ENCODE measurements at regions not wholly inside any gene's neighbourhood (a gene's known extent, or its start where the extent isn't known, plus 50 kb on each side); places are given as distances from the start of the nearest gene placed in this dataset.

DNA sequence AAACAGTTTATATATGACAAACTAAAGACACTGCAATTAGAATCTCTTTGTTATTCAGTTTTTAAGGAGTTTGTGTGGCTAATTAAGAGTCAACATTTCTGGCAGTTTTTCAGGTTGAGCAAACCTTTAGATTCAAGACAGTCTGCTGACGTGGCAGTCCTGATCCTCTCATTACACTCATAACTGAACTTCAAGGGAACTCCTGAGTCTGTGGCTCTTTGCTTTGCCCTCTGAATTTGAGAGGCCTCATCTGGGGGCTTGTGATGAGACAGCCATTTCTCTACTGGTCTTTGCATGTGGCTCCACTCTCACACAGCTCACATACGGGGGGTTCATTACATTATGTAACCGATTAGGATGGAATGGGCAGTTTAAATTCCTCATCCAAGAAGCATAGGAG is 182.9 kb upstream of the MEF2C start:
- no peak for DNase-seq
- ATAC-seq = no peak
- no peak overlapping the region for H3K9ac ChIP-seq (ENCODE audit: low read length)
- no peaks in the 10 kb centered on the region for H4K20me1 ChIP-seq (ENCODE audit: low read length)
- H2AFZ ChIP-seq (ENCODE audit: low read length) = no peak overlapping the region
- TF ChIP-seq EZH2 (IDR thresholded peaks at IDR 0.05; ENCODE audit: low read length, unreplicated experiment) = no peak
- TF ChIP-seq EZH2phosphoT487 (IDR thresholded peaks at IDR 0.05; ENCODE audit: borderline replicate concordance, low read length) = no peak
- TF ChIP-seq, protein P1, sequence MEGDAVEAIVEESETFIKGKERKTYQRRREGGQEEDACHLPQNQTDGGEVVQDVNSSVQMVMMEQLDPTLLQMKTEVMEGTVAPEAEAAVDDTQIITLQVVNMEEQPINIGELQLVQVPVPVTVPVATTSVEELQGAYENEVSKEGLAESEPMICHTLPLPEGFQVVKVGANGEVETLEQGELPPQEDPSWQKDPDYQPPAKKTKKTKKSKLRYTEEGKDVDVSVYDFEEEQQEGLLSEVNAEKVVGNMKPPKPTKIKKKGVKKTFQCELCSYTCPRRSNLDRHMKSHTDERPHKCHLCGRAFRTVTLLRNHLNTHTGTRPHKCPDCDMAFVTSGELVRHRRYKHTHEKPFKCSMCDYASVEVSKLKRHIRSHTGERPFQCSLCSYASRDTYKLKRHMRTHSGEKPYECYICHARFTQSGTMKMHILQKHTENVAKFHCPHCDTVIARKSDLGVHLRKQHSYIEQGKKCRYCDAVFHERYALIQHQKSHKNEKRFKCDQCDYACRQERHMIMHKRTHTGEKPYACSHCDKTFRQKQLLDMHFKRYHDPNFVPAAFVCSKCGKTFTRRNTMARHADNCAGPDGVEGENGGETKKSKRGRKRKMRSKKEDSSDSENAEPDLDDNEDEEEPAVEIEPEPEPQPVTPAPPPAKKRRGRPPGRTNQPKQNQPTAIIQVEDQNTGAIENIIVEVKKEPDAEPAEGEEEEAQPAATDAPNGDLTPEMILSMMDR (conservative IDR thresholded peaks at IDR 0.05; ENCODE audit: low read depth, low read length) = no peak
- H3K4me2 ChIP-seq (ENCODE audit: low read length) = no peak overlapping the region
- no peaks in the 10 kb centered on the region for H3K36me3 ChIP-seq (ENCODE audit: low read depth, low read length)
- CTCF ChIA-PET = no interaction called here
- no peaks in the 10 kb centered on the region for H3K27me3 ChIP-seq (ENCODE audit: low read length)
- intact Hi-C loops (cut with micrococcal nuclease) = no loop called here
- POLR2A ChIA-PET (ENCODE audit: unreplicated experiment) = no interaction called here
- H3F3A ChIP-seq (ENCODE audit: low read length, unreplicated experiment) = no peaks in the 10 kb centered on the region
- no peak overlapping the region for H3K4me3 ChIP-seq (ENCODE audit: low read length)
- H3K4me1 ChIP-seq (ENCODE audit: insufficient read depth, low read length) = peaks cover 4% of the 10 kb centered on the region; the same call in 1 of the 2 replicates
- no peaks in the 10 kb centered on the region for H3K9me2 ChIP-seq (replicated peaks; ENCODE audit: low read length)
- BruUV-seq (replicated peaks) = no TSS peak
- H3K79me2 ChIP-seq (ENCODE audit: low read length) = no peaks in the 10 kb centered on the region
- H3K9me3 ChIP-seq (ENCODE audit: low read length) = no peaks in the 10 kb centered on the region
- no peak overlapping the region for H3K27ac ChIP-seq (ENCODE audit: low read length)

DNA sequence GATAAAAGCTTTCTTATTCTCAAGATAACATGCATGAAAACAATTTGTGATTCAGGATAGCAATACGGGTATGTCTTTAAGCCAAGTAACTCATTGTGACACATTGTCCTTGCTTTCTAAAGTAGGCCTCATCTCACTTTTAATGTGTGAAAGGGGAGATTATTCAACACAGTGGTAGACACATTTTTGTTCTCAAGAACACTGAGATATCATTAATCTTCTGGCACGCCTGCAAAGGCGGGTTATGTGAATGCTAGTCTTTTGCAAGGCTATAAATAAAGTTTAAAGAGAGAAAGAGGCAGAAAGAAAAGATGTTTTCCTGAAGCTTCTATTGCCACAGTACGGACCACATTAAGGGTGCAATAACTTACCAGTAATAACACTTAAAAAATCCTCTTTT is 181.8 kb upstream of the MEF2C start:
- no peak overlapping the region for H2AFZ ChIP-seq (ENCODE audit: low read length)
- H4K20me1 ChIP-seq (ENCODE audit: low read length) = no peaks in the 10 kb centered on the region
- no peak overlapping the region for H3K27ac ChIP-seq (ENCODE audit: low read length)
- ChIA-PET CTCF (no interaction called here), POLR2A (ENCODE audit: unreplicated experiment) (no interaction called here)
- no peaks in the 10 kb centered on the region for H3K9me2 ChIP-seq (replicated peaks; ENCODE audit: low read length)
- no peaks in the 10 kb centered on the region for H3K27me3 ChIP-seq (ENCODE audit: low read length)
- no TSS peak for BruUV-seq (replicated peaks)
- no peak for ATAC-seq
- H3K36me3 ChIP-seq (ENCODE audit: low read depth, low read length) = no peaks in the 10 kb centered on the region
- no peak overlapping the region for H3K4me2 ChIP-seq (ENCODE audit: low read length)
- no peaks in the 10 kb centered on the region for H3F3A ChIP-seq (ENCODE audit: low read length, unreplicated experiment)
- H3K79me2 ChIP-seq (ENCODE audit: low read length) = no peaks in the 10 kb centered on the region
- no peaks in the 10 kb centered on the region for H3K9me3 ChIP-seq (ENCODE audit: low read length)
- intact Hi-C loops (cut with micrococcal nuclease) = no loop called here
- TF ChIP-seq EZH2phosphoT487 (IDR thresholded peaks at IDR 0.05; ENCODE audit: borderline replicate concordance, low read length) = no peak
- TF ChIP-seq, protein P1 (conservative IDR thresholded peaks at IDR 0.05; ENCODE audit: low read depth, low read length) = no peak
- no peak for DNase-seq
- peaks cover 11% of the 10 kb centered on the region; the same call in 1 of the 2 replicates for H3K4me1 ChIP-seq (ENCODE audit: insufficient read depth, low read length)
- H3K4me3 ChIP-seq (ENCODE audit: low read length) = no peak overlapping the region
- H3K9ac ChIP-seq (ENCODE audit: low read length) = no peak overlapping the region

DNA sequence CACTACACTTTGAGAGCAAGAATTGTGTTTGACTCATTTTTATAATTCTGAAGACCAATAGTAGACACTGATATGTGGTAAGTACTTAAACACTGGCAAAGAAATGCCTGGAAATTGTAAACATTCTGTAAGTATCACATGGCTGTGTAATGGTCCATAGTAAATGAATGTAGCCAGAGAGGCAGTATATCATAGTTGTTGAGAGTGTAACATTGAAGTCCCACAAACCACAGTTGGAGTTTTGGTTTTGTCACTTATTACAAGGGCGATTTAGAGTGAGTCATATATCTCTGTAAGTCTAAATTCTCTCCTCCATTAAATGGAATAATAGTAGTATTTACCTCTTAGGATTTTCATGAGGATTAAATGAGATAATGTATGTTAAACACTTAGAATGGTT is 181.1 kb upstream of the MEF2C start:
- no peak overlapping the region for H3K9ac ChIP-seq (ENCODE audit: low read length)
- H3K27me3 ChIP-seq (ENCODE audit: low read length) = no peaks in the 10 kb centered on the region
- no peaks in the 10 kb centered on the region for H3K36me3 ChIP-seq (ENCODE audit: low read depth, low read length)
- no peak overlapping the region for H2AFZ ChIP-seq (ENCODE audit: low read length)
- no TSS peak for BruUV-seq (replicated peaks)
- DNase-seq (no peak), ATAC-seq (no peak)
- no peaks in the 10 kb centered on the region for H4K20me1 ChIP-seq (ENCODE audit: low read length)
- no peak overlapping the region for H3K4me3 ChIP-seq (ENCODE audit: low read length)
- intact Hi-C loops (cut with micrococcal nuclease) = no loop called here
- no peaks in the 10 kb centered on the region for H3K79me2 ChIP-seq (ENCODE audit: low read length)
- no peaks in the 10 kb centered on the region for H3K9me3 ChIP-seq (ENCODE audit: low read length)
- no peaks in the 10 kb centered on the region for H3F3A ChIP-seq (ENCODE audit: low read length, unreplicated experiment)
- no peak overlapping the region for H3K27ac ChIP-seq (ENCODE audit: low read length)
- CTCF ChIA-PET = no interaction called here
- no peak for TF ChIP-seq EZH2phosphoT487 (IDR thresholded peaks at IDR 0.05; ENCODE audit: borderline replicate concordance, low read length)
- TF ChIP-seq, protein P1 (conservative IDR thresholded peaks at IDR 0.05; ENCODE audit: low read depth, low read length) = no peak
- TF ChIP-seq EZH2 (IDR thresholded peaks at IDR 0.05; ENCODE audit: low read length, unreplicated experiment) = no peak
- POLR2A ChIA-PET (ENCODE audit: unreplicated experiment) = no interaction called here
- no peaks in the 10 kb centered on the region for H3K9me2 ChIP-seq (replicated peaks; ENCODE audit: low read length)
- peaks cover 17% of the 10 kb centered on the region; the same call in 1 of the 2 replicates for H3K4me1 ChIP-seq (ENCODE audit: insufficient read depth, low read length)
- H3K4me2 ChIP-seq (ENCODE audit: low read length) = no peak overlapping the region

Data from PC-3 (cell line).